ENCODE measurements at regions not wholly inside any gene's neighbourhood (a gene's known extent, or its start where the extent isn't known, plus 50 kb on each side); places are given as distances from the start of the nearest gene placed in this dataset.

DNA sequence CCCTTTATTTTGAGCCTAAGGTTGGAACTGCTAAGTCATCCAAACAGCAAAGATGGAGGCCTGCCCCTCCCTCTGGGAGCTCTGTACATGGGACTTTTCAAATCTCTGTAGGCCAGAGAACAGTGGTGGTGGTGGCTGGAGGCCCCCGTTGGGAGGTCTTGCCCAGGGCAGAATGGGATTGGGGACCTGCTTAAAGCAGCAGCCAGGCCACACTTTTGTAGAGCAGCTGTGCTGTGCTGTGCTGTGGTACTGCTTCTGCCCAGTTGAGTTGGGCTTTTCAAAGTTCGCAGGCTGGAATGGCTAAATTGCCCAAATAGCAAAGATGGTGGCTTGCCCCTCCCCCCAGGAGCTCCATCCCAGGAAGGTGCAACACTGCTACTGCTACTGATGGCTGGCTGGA, 147.5 kb upstream of the TACR3 start:
- Histone ChIP-seq H3K27me3 (replicated peaks in 1 of 7) (no peaks in the 10 kb centered on the region), H3K4me1 (no peaks in the 10 kb centered on the region), H3K36me3 (no peaks in the 10 kb centered on the region), H3K9me3 (peaks cover 0 to 12% (median 0%) of the 10 kb centered on the region in 8 donors), H3K27ac (no peak overlapping the region), H3K4me3 (no peak overlapping the region)
- intact Hi-C loops (cut with DNase I; ENCODE audit: low total_unique reads): no loop called here
- TF ChIP-seq, protein P1, sequence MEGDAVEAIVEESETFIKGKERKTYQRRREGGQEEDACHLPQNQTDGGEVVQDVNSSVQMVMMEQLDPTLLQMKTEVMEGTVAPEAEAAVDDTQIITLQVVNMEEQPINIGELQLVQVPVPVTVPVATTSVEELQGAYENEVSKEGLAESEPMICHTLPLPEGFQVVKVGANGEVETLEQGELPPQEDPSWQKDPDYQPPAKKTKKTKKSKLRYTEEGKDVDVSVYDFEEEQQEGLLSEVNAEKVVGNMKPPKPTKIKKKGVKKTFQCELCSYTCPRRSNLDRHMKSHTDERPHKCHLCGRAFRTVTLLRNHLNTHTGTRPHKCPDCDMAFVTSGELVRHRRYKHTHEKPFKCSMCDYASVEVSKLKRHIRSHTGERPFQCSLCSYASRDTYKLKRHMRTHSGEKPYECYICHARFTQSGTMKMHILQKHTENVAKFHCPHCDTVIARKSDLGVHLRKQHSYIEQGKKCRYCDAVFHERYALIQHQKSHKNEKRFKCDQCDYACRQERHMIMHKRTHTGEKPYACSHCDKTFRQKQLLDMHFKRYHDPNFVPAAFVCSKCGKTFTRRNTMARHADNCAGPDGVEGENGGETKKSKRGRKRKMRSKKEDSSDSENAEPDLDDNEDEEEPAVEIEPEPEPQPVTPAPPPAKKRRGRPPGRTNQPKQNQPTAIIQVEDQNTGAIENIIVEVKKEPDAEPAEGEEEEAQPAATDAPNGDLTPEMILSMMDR (IDR thresholded peaks at IDR 0.05 in 8 of 11, conservative IDR thresholded peaks at IDR 0.05 in 3 of 11): no peak
- TF ChIP-seq POLR2A (IDR thresholded peaks at IDR 0.05) (no peak), POLR2AphosphoS5 (IDR thresholded peaks at IDR 0.05) (no peak)
- WGBS, 5 donors: 67 to 94% (median 83%) methylated on average over 2 of the region's 2 CpGs
- peak; percentile 41 for DNase-seq

DNA sequence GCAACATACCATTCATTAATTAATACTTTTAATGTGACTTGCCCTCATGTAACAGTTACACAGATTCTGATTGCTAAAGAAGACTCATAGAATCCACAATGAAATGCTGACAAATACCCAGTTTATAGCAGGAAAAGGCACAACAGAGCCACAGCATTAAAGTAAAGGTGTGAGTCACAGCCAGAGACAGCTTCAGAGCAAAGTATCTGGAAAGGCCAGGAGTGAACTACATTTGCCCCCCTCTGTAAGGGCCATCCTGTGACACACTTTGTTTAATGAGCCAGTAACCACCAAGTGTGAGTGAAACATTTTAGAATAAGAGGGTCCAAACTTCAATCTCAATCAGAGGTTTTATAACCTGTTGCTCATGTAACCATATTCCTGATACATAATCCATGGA, 133.8 kb upstream of the TACR3 start:
- TF ChIP-seq POLR2A (IDR thresholded peaks at IDR 0.05) (no peak), POLR2AphosphoS5 (IDR thresholded peaks at IDR 0.05) (no peak)
- TF ChIP-seq, protein P1 (IDR thresholded peaks at IDR 0.05 in 8 of 11, conservative IDR thresholded peaks at IDR 0.05 in 3 of 11): no peak
- no peaks in the 10 kb centered on the region for H3K4me1 ChIP-seq
- no peak overlapping the region for H3K27ac ChIP-seq
- no peak for DNase-seq
- intact Hi-C loops (cut with DNase I; ENCODE audit: low total_unique reads): no loop called here
- no peak overlapping the region for H3K4me3 ChIP-seq
- H3K27me3 ChIP-seq (replicated peaks in 1 of 7): no peaks in the 10 kb centered on the region
- H3K9me3 ChIP-seq: peaks cover 0 to 22% (median 12%) of the 10 kb centered on the region in 8 donors
- no peaks in the 10 kb centered on the region for H3K36me3 ChIP-seq

DNA sequence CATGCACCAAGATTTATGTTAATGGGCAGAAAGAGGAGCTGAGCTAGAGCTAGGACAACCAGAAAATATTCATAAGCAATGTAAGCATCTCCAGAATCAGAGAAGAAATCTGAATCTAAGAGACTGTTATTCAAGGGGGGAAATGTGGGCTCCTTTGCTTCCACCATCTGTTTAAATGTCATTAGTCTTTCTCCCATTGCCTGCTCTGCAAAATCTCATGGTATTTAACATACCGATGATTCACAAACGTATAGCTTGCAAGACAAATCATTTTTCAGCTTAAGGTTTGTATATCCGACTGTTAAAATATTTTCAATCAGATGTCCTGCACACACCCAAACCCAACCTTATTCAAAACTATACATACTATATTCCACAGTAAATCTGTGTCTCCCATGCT, 133.4 kb upstream of the TACR3 start:
- DNase-seq: no peak
- Histone ChIP-seq H3K27ac (no peak overlapping the region), H3K4me1 (no peaks in the 10 kb centered on the region), H3K27me3 (replicated peaks in 1 of 7) (no peaks in the 10 kb centered on the region), H3K9me3 (peaks cover 0 to 27% (median 17%) of the 10 kb centered on the region in 8 donors), H3K4me3 (no peak overlapping the region), H3K36me3 (no peaks in the 10 kb centered on the region)
- intact Hi-C loops (cut with DNase I; ENCODE audit: low total_unique reads): no loop called here
- WGBS, 5 donors: 82 to 91% (median 87%) methylated on average over 3 of the region's 3 CpGs
- TF ChIP-seq POLR2A (IDR thresholded peaks at IDR 0.05) (no peak), POLR2AphosphoS5 (IDR thresholded peaks at IDR 0.05) (no peak)
- TF ChIP-seq, protein P1 (IDR thresholded peaks at IDR 0.05 in 8 of 11, conservative IDR thresholded peaks at IDR 0.05 in 3 of 11): no peak

DNA sequence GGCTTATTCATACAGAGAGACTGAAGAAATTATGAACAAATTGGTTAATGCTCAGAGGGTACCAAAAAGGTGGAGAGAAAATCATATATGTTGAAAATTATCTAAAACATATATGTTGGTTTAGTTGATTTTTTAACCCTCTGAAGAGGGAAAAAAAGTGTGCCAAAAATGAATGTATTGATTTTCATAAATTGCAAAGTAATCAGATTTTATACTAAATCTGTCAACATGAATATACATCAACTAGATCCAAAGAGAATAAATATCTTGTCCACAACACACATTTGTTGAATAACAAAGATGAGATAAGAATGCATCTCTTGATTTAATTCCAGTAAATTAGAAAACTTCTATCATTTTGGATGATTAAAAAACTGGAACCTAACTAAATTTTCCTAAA, 125.3 kb upstream of the TACR3 start:
- DNase-seq: no peak
- no peak for TF ChIP-seq POLR2A (IDR thresholded peaks at IDR 0.05)
- TF ChIP-seq POLR2AphosphoS5 (IDR thresholded peaks at IDR 0.05): no peak
- TF ChIP-seq, protein P1 (IDR thresholded peaks at IDR 0.05 in 8 of 11, conservative IDR thresholded peaks at IDR 0.05 in 3 of 11): no peak
- Histone ChIP-seq H3K4me1 (no peaks in the 10 kb centered on the region), H3K27me3 (replicated peaks in 1 of 7) (no peaks in the 10 kb centered on the region), H3K9me3 (peaks cover 0 to 51% (median 28%) of the 10 kb centered on the region in 8 donors), H3K27ac (no peak overlapping the region), H3K4me3 (no peak overlapping the region), H3K36me3 (no peaks in the 10 kb centered on the region)
- intact Hi-C loops (cut with DNase I; ENCODE audit: low total_unique reads): no loop called here
